ENCODE measurements at regions not wholly inside any gene's neighbourhood (a gene's known extent, or its start where the extent isn't known, plus 50 kb on each side); places are given as distances from the start of the nearest gene placed in this dataset.

- Histone ChIP-seq H3K36me3 (no peaks in the 10 kb centered on the region), H3K4me3 (no peak overlapping the region), H3K27me3 (ENCODE audit: low read depth) (no peaks in the 10 kb centered on the region), H3K9me3 (no peaks in the 10 kb centered on the region), H3K27ac (no peak overlapping the region), H3K4me1 (no peaks in the 10 kb centered on the region)
- no peak for TF ChIP-seq CTCF (IDR thresholded peaks at IDR 0.05)
- ATAC-seq, result no peak
- intact Hi-C loops (cut with DNase I), result no loop called here
- DNase-seq, result no peak
Measured at GRCh38 chr4:14928035-14928434, 74.2 kb upstream of the CPEB2 start.

GRCh38 chr4:14929669-14930068 lies 72.6 kb upstream of the CPEB2 start:
- H3K27me3 ChIP-seq (ENCODE audit: low read depth), result no peaks in the 10 kb centered on the region
- ATAC-seq, result no peak
- no peak for TF ChIP-seq CTCF (IDR thresholded peaks at IDR 0.05)
- H3K4me3 ChIP-seq, result no peak overlapping the region
- intact Hi-C loops (cut with DNase I), result no loop called here
- no peak overlapping the region for H3K27ac ChIP-seq
- no peaks in the 10 kb centered on the region for H3K36me3 ChIP-seq
- H3K4me1 ChIP-seq, result no peaks in the 10 kb centered on the region
- no peaks in the 10 kb centered on the region for H3K9me3 ChIP-seq
- no peak for DNase-seq

GRCh38 chr4:14934704-14935390 lies 67.4 kb upstream of the CPEB2 start:
- Histone ChIP-seq H3K4me1 (no peaks in the 10 kb centered on the region), H3K27ac (no peak overlapping the region), H3K36me3 (no peaks in the 10 kb centered on the region), H3K4me3 (no peak overlapping the region), H3K9me3 (peaks cover 3% of the 10 kb centered on the region), H3K27me3 (ENCODE audit: low read depth) (no peaks in the 10 kb centered on the region)
- no peak for DNase-seq
- intact Hi-C loops (cut with DNase I), result no loop called here
- TF ChIP-seq CTCF (IDR thresholded peaks at IDR 0.05), result no peak
- ATAC-seq, result no peak

GRCh38 chr4:14943749-14944148 lies 58.5 kb upstream of the CPEB2 start:
- Histone ChIP-seq H3K27me3 (ENCODE audit: low read depth) (no peaks in the 10 kb centered on the region), H3K4me1 (no peaks in the 10 kb centered on the region), H3K27ac (no peak overlapping the region), H3K9me3 (no peaks in the 10 kb centered on the region), H3K36me3 (no peaks in the 10 kb centered on the region), H3K4me3 (no peak overlapping the region)
- intact Hi-C loops (cut with DNase I), result no loop called here
- DNase-seq (no peak), ATAC-seq (no peak)
- TF ChIP-seq CTCF (IDR thresholded peaks at IDR 0.05), result no peak

GRCh38 chr4:14952352-14952751 lies 49.9 kb upstream of the CPEB2 start:
- no peaks in the 10 kb centered on the region for H3K27me3 ChIP-seq (ENCODE audit: low read depth)
- H3K27ac ChIP-seq, result no peak overlapping the region
- intact Hi-C loops (cut with DNase I), result no loop called here
- no peak overlapping the region for H3K4me3 ChIP-seq
- H3K36me3 ChIP-seq, result no peaks in the 10 kb centered on the region
- no peak for ATAC-seq
- H3K9me3 ChIP-seq, result no peaks in the 10 kb centered on the region
- no peak for TF ChIP-seq CTCF (IDR thresholded peaks at IDR 0.05)
- no peak for DNase-seq
- H3K4me1 ChIP-seq, result no peaks in the 10 kb centered on the region

Data from lower lobe of right lung (tissue), 2 donors.